ENCODE measurements at regions not wholly inside any gene's neighbourhood (a gene's known extent, or its start where the extent isn't known, plus 50 kb on each side); places are given as distances from the start of the nearest gene placed in this dataset.

DNA sequence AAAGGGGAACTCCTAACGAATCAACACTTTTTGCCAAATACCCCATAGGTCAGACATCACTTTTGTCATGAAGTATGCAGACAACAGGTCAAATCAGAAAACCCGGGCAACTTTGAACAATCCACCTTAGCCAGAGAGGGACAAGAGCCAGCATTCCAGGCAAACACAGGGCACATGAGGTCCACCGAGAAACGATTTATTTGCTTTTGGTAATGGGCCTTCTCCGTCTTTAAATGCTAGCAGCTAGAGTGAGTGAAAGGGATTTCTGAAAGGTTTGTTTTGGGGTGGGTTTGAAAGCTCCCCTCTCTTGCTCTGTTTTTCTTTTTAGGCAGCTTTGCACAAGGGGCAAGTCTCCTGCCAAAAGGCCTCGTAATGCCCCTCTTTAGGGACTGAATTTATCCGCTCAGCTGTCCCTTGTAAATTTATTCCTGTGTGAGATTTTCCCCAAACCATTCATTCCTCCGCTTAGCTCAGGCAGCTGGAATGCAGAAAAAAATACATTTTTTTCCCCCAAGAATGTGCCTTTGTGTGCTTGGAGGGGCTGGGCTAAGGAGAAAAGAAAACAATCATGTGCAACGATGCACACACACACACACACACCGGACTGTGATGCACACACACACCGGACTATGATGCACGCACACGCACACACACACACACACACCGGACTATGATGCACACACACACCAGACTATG, 196.9 kb downstream of the SNX19 start:
- no peak for DNase-seq

DNA sequence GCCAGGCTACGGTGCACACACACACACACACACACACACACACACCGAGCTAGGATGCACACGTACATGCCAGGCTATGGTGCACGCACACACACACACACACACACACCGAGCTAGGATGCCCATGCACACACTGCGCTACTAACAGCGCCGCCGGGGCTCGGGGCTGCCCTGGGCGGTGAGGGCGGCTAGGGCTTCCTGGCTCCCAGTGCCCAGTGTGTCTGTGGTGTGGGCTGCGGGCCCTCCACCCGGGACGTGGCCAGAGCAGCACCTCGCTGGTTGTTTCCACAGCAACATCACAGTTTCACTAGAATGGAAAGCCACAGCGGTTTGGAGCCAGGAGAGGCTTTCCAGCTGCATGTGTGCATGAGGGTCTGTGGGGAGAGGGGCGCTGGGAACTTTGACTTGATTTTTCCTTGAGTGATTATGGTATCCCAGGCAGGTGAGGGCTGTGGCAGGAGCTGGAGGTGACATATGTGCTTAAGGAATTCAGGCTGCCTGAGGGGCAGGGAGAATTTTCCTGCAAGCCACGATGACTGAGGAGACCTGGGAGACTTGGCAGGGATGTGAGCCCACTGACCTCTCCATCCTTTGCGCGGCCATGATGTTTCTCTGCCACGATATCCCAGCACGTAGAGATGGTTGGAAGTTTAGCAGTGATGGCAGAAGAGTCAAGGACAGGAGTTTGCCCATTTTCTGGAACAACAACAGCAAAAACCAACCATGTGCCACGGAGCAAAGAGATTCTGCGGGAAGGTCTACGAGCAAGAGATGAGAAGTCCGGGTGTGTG, 195.9 kb downstream of the SNX19 start:
- DNase-seq, result no peak

DNA sequence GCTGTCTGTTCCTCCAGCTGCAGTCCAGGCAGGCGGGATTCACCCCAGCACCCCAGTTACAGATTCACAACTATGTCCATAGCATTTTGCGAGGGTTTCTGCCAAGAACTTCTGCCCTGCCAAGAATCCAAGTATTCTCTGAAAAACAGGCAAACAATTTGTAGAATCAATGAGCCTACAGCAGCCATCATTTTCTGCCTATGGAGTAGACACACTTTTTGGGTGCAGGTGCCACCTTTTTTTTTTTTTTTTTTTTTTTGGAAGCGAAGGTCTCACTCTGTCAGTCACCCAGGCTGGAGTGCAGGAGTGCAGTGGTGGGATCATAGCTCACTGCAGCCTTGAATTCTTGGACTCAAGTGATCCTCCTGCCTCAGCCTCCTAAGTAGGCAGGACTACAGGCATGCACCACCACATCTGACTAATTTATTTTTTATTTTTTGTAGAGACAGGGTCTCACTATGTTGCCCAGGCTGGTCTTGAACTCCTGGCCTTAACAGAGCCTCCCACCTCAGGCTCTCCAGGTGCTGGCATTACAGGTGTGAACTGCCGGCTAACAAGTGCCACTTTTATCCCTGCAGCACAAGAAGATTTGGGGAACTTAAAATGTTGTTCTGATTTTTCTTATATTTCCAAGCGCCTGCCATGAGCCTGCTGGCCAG, 195.1 kb downstream of the SNX19 start:
- DNase-seq, result no peak

DNA sequence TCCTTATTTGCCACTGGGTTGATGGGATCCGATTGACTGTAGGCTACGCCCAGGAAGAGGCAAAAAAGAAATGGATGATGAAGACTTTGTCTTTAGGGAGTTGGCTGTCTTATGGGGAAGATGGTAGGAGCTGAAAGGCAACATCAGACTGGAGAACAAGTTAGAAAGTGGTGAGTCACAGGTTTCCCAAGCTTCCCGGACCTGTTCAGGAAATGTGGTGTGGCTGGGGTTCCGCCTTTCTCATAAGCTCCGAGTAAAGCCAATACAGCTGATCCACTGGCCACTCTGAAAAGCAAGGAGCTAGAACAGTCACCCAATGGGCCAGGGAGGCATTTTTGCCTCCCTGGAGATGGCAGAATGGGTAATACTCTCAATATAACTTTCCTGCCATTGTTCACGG, 194.5 kb downstream of the SNX19 start:
- no peak for DNase-seq

DNA sequence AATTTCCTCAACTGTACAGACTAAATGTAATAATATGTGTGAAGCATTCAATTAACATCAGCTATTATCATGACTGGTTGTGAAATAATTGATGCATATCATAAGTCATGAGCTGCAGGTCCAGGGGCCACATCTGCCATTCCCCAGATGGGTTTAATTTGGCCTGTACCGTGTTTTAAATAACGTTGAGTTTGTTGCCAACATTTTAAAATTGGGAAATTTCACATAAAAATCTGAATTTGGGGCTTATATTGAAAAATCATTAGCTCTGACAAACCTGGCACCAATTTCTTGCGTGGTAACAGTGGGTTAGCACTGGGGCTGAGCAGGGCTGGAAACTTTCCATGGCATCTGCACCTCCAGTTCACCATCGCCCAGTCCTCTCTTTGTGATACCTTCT, 193.9 kb downstream of the SNX19 start:
- DNase-seq, result no peak

DNA sequence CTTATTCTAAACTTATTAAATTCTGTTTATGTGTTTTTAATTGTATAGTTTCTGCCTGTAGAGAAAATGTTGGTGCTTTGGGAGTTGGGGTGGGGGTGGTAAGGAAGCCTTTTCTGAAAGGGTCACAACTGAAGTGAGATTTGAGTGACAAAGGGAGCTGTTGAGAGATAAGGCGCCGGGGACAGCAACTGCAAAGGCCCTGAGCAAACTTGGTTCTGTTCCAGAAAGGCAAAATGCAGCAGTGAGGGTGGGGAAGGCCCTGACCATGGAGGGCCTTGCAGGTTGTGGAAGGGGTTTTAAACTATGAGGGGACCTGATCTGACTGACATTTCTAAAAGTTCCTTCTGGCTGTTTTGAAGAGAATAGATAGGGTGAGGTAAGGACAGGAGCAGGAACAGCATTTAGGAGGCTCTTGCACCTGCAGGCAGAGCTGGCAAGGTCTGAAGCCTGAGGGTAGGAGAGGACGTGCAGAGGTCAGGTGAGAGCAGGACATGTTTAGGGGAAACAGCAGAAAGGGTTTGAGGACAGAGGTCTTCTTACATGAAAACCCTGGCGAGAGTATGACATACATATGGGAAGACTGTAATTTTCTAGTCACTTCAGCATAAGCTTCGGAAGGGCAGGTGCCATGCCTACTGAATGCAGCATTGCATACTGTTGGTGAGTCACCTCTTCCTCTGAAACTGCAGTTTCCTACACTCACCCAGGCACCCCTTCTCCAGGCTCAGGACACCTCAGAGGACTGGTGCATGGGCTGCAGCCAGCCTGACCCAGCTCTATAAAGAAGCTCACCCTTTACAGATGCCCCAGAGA, 190.7 kb downstream of the SNX19 start:
- DNase-seq, result no peak

DNA sequence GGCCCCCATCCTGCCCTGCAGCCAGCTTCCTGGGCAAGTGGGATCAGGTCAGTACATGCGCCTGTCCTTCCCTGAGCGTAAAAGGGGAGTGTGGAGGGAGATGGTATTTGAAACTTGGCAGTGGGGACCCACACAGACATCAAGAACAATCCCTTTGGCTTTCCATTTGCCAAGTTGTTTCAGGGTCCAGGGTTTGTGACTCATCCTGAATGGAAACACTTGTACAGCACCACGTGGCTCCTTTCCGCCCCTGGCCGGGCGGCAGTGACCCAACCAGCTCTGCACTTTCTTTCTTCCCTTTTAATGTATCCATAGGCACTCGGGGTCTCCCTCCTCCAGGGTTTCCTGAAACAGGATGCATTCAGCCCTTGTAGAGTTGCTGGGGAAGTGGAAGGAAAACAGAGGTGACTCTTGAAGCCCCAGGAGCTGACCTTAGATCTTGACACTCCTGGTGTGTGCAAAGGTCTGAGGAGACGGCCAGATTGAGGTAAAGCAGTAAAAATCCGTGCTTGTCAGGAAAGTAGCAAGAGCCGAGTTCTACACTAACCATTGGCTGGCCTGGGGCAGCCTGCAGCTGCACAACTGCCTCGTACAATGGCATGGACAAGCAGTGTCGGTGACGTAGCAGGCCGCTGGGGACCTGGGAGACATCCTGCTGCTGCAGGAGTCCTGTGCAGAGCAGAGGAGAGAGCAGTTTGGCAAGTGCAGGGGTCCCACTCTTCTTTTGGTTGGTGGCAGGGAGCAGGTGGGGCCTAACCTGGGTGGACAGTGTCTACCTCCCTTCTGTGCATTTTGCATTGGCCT, 189.8 kb downstream of the SNX19 start:
- DNase-seq, result no peak

DNA sequence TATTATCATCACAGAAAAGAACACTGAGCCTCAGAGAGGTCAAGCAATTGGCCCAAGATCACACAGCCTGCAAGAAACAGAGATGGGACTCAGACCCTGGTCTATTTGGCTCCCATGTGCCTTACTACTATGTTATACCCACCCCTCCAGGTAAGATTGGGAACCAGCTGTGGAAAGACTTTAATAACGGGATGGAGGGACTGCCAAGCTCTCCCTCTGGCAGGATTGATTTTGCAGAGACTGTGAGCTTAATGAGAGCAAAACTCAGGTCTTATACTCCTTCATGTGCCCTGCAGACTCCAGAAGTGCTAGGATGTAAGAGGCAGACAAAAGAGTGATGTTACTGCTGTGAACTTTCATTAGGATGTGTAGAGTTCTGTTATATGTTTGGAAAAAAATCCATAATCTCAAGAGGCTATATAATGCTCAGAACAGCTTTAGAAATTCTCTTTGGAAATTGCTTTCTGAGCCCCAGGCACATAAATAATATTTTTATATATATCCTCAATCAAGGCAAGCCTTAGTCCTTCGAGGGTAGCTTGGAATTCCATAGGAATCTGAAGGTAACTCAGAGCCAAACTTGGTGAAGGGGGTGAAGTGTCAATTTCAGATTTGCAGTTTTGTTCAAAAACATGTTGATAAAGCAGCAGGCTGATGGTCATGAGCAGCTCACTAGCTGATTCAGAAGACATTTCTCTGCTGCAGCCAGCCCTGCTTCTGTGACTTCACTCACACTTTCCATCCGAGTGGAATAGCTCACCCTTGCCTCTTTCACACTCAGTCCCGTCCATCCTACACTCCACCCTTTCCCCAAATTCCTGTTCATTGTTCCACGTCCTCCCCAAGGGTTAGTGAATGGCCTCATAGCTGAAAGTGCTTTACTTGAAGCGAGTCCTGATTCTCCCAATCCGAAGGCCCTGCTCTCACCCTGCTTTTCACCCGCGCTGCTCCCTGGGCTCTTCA, 188.8 kb downstream of the SNX19 start:
- no peak for DNase-seq

DNA sequence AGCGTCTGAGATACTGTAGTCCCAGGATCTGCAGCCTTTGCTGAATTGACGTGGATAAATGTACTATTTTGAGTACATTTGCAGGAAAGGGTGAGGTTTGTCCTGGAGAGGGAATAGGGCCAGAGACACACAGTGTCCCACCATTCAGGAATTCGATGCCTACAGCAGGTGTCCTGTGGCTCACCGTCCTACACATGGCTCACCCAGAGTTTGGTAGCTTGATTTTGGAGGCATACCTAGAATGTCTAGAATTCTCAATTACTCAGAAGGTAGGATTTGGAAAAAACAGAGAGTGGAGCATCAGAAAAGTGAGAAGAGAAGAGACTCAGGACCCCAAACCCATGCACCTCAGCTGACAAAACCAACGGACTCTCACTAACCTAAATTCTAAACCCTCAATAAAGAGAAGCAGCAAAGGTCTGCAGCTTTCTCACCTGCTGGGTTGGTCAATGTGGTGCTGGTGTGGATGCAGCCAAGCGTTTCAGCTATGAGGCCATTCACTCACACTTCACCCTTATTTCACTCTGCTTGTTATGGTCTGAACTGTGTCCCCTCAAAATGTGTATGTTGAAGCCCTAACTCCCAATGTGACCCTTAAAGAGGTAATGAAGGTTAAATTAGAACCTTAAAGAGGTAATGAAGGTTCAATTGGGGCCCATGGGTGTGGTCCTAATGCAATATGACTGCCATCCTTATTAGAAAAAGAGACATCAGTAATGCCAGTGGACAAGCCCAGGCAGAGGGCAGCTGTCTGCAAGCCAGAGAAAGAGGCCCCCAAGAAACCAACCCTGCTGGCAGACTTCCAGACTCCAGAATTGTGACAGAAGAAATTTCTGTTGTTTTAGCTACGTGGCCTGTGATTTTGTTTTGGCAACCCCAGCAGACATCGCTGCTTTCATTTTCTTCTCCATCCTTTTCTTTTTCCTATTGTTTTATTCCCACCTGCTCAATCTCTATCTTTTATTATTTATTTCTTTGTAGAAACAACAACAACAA, 187.8 kb downstream of the SNX19 start:
- DNase-seq, result no peak

DNA sequence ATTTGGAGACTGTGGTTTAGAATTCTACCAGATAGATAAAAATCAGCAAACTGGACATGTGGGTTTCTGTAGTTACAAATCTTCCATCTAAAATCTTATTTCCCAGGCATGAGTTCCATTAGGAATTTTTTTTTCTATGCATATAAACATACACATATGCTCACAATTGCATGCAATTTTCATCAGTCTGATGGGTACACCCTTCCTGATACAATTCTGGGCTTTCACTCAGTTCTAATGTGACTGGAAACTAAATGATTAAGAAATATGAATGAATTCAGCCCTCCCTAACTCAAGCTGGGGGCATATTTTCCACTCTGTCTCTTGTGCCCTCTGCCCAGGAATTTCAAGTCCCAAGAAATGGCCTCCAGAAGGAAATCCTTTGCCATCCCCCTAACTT, 187.1 kb downstream of the SNX19 start:
- no peak for DNase-seq

DNA sequence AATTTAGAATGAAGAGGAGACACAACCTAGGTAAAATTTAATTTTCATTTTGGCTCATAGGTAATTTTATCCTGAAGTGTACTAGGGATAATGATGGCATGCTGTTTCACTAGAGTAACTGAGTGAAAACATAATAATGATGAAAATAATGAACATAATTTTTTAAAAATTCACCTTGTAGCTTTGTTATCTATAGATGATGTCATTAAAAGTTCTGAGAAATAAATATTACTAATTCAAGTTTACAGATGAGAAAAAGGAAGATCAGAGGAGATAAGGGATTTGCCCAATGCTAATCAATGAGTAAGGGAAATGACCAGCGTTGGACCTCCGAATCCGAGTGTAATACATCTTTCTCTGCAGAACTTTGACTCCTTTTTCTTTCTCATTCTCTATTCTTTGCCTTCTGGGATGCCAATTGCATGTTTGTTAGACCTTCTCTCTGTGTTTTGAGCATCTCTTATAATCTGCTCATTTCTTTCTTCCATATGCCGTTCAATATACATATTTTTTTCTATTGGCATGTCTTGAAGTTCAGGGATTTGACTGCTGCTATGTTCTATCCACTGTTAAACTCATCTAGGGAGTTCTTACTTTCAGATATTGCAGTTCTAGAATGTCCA, 186.5 kb downstream of the SNX19 start:
- DNase-seq, result no peak

DNA sequence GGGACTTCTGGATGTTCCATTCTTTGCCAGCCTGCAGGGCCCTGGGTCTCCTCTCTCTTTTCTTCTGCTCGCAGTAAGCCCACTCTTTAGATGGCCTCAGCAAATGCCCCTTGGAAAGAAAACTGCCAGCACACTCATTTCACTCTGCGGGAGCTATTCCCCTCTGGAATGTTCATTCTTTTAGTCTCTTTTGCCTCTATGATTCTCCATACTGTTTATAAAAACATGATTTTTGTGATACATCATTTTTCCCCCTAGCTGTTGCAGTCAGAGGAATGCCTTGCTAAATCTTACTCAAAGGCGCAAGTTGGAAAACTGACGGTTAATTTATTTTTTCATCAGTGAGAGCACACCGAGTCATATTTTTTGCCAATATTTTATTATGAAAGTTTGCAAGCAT, 184.9 kb downstream of the SNX19 start:
- no peak for DNase-seq

DNA sequence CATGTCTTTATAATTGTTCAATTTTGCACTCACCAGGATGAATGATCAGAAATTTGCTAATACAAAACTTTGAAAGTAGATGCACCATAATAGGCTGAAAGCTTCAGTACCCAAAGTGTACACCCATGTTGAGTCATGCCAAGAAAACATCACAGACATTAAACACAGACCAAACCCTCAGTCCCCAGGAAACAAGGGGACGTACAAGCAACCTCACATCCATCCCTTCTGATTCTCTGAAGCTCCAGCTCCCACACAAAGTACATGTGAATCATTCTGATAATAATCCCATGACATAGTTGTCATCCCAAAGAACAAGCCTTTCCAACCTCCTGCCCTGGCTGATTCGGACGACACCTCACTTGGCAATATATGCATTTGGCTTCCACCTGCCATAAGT, 183.8 kb downstream of the SNX19 start:
- no peak for DNase-seq

DNA sequence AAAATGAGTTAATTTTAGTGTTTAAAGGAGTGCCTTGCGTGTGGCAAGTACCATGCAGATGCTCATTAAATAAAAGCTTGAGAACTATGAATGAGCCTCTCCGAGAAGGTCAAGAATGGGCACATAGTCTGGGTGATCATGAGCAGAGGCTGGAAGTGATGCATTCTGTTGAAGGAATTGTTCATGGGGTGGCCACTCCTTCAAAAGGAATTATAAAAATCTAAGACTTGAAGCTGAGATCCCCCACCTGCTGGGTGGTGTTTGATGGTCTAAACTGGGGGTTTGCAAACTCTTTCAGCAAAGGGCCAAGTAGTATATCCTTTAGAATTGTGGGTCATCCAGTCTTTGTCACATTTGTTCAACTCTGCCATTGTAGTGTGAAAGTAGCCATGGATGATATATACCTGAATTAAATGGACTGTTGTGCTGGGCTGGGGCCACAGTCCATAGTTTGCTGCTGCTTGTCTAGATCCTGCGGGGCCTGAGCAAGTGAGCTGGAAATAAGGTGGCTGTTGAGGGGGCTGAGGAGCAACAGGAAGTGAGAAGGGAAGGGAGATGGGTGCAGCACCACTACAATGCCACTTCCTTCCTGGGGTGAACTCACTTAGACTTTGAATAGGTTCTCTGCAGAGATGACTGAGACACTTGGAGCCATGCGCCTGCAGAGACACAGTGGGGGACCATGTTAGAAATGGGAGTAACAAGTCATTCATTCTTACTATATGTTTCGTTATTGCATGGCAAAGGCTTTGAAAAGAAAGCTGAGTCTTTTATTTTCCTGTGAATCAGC, 179.0 kb downstream of the SNX19 start:
- no peak for DNase-seq

DNA sequence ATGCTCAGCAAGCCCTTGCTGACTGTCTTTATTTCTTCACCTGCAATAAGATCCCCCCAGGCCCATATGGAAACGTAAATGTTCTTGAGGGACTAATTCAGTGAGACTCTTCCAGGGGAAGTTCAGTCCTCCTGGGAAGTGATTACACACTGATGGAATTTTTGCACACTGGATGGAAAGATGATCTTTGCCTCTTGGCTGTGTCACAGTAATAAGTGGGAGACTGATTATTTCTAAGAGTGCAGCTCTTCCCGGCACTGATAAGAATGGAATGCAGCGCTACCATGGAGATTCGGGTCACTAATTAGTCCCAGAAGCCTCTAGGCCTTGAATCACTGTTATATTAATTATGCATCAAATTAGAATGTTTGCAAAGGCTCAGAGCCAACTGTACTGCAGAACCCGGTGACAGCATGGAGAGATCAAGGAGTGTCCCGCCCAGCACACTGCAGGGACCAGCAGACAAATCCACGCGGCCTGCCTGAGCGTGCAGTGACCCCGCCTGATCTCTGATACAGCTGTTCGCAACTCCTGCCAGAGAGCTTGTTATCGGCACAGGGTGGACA, 178.3 kb downstream of the SNX19 start:
- DNase-seq, result no peak

DNA sequence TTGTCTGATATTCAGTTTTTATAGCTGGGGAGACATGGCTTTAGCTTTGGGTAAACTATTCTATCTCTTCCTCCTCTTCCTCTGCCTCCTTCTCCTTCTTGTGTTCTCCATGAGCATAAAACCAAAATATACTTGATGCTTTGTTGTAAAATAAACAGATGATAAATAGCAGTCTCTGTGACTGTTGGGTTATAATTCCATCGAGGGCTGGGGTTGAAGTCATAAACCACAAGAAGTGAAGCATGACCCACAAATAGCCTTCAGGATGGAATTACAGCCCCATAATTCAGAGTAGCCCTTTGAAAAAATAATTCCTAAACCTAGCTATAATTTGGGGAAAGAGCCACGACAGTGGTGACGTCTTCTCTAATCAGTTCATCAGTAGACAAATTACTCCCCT, 177.7 kb downstream of the SNX19 start:
- DNase-seq, result no peak

DNA sequence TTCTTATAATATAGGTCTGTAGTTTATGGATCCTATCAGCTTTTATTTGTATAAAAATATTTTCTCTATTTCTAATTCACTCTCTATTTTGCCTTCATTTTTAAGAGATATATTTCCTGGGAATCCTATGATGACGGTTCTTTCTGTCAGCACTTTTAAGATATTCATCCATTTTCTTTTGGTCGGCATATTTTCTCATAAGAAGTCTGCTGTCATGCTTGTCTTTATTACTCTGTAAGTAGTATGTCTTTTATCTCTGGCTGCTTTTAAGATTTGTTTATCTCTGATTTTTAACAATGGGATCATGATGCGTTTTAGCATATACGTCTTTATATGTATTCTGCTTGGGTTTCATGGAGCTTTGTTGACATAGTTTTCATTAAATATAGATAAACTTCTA, 175.5 kb downstream of the SNX19 start:
- DNase-seq, result no peak

DNA sequence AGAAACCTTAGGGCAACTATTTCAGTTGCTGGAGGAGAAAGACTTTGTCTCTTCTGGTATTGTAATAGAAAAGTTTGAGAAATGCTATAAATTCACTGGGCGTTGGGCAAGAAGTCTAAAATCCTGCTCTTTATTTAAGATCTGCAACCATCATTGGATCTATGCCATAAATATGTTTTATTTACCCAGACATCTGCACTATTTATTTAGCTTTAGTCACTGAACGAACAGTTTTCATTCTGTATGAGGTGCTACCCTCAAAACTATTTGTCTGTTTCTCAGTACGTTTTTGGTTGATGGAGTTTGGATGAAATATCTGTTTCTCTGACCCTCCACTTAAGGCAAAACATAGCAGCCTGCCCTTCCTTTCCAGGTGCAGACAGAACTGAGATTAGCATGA, 171.5 kb downstream of the SNX19 start:
- no peak for DNase-seq
